ENCODE measurements at regions not wholly inside any gene's neighbourhood (a gene's known extent, or its start where the extent isn't known, plus 50 kb on each side); places are given as distances from the start of the nearest gene placed in this dataset.

- H3K27me3 ChIP-seq (ENCODE audit: low read depth, low read length): peaks cover 4% of the 10 kb centered on the region; the same call in 1 of the 2 replicates
- no peak overlapping the region for H3K4me3 ChIP-seq (ENCODE audit: low read length)
- TF ChIP-seq CTCF (IDR thresholded peaks at IDR 0.05; ENCODE audit: low read depth, low read length) (no peak), EZH2phosphoT487 (IDR thresholded peaks at IDR 0.05; ENCODE audit: low read depth) (no peak)
- no peak overlapping the region for H3K4me2 ChIP-seq (ENCODE audit: low read length)
- H3K9ac ChIP-seq (ENCODE audit: low read length): no peak overlapping the region
- no peak overlapping the region for H2AFZ ChIP-seq (ENCODE audit: low read depth, low read length)
- H3K4me1 ChIP-seq (ENCODE audit: low read length): peaks cover 4% of the 10 kb centered on the region; the same call in 1 of the 2 replicates
- no peaks in the 10 kb centered on the region for H3K79me2 ChIP-seq (ENCODE audit: low read length)
- H3K9me3 ChIP-seq (ENCODE audit: insufficient read depth, low read length): no peaks in the 10 kb centered on the region
- H3K27ac ChIP-seq (ENCODE audit: low read length): no peak overlapping the region
- no peaks in the 10 kb centered on the region for H3K36me3 ChIP-seq (replicated peaks; ENCODE audit: low read depth, low read length)
- no peaks in the 10 kb centered on the region for H4K20me1 ChIP-seq (ENCODE audit: insufficient read depth, low read length)
Measured at GRCh38 chr3:9301091-9301490, 51.6 kb upstream of the SRGAP3 start.

- H3K27me3 ChIP-seq (ENCODE audit: low read depth, low read length): peaks cover 4% of the 10 kb centered on the region; the same call in 1 of the 2 replicates
- no peaks in the 10 kb centered on the region for H3K79me2 ChIP-seq (ENCODE audit: low read length)
- no peaks in the 10 kb centered on the region for H3K36me3 ChIP-seq (replicated peaks; ENCODE audit: low read depth, low read length)
- peak overlapping the region; percentile 61; the same call in 1 of the 2 replicates for H3K4me2 ChIP-seq (ENCODE audit: low read length)
- H3K4me3 ChIP-seq (ENCODE audit: low read length): no peak overlapping the region
- H3K4me1 ChIP-seq (ENCODE audit: low read length): peaks cover 4% of the 10 kb centered on the region; the same call in 1 of the 2 replicates
- H3K27ac ChIP-seq (ENCODE audit: low read length): no peak overlapping the region
- no peak overlapping the region for H2AFZ ChIP-seq (ENCODE audit: low read depth, low read length)
- TF ChIP-seq CTCF (IDR thresholded peaks at IDR 0.05; ENCODE audit: low read depth, low read length) (no peak), EZH2phosphoT487 (IDR thresholded peaks at IDR 0.05; ENCODE audit: low read depth) (no peak)
- no peak overlapping the region for H3K9ac ChIP-seq (ENCODE audit: low read length)
- no peaks in the 10 kb centered on the region for H3K9me3 ChIP-seq (ENCODE audit: insufficient read depth, low read length)
- H4K20me1 ChIP-seq (ENCODE audit: insufficient read depth, low read length): no peaks in the 10 kb centered on the region
Measured at GRCh38 chr3:9301798-9302197, 52.4 kb upstream of the SRGAP3 start.

GRCh38 chr3:9302425-9303181, 53.2 kb upstream of the SRGAP3 start:
- Histone ChIP-seq H3K9me3 (ENCODE audit: insufficient read depth, low read length) (no peaks in the 10 kb centered on the region), H4K20me1 (ENCODE audit: insufficient read depth, low read length) (no peaks in the 10 kb centered on the region), H3K4me1 (ENCODE audit: low read length) (peaks cover 4% of the 10 kb centered on the region; the same call in 1 of the 2 replicates), H3K79me2 (ENCODE audit: low read length) (no peaks in the 10 kb centered on the region), H2AFZ (ENCODE audit: low read depth, low read length) (no peak overlapping the region), H3K27ac (ENCODE audit: low read length) (no peak overlapping the region), H3K4me2 (ENCODE audit: low read length) (peak overlapping the region; percentile 61), H3K4me3 (ENCODE audit: low read length) (peak overlapping the region; percentile 44), H3K9ac (ENCODE audit: low read length) (no peak overlapping the region), H3K27me3 (ENCODE audit: low read depth, low read length) (peaks cover 4% of the 10 kb centered on the region; the same call in 1 of the 2 replicates), H3K36me3 (replicated peaks; ENCODE audit: low read depth, low read length) (no peaks in the 10 kb centered on the region)
- peak; percentile 93 for TF ChIP-seq CTCF (IDR thresholded peaks at IDR 0.05; ENCODE audit: low read depth, low read length)
- no peak for TF ChIP-seq EZH2phosphoT487 (IDR thresholded peaks at IDR 0.05; ENCODE audit: low read depth)

- Histone ChIP-seq H3K9me3 (ENCODE audit: insufficient read depth, low read length) (no peaks in the 10 kb centered on the region), H3K27ac (ENCODE audit: low read length) (no peak overlapping the region), H3K4me3 (ENCODE audit: low read length) (no peak overlapping the region), H3K4me1 (ENCODE audit: low read length) (no peaks in the 10 kb centered on the region), H3K9ac (ENCODE audit: low read length) (no peak overlapping the region), H2AFZ (ENCODE audit: low read depth, low read length) (no peak overlapping the region), H4K20me1 (ENCODE audit: insufficient read depth, low read length) (no peaks in the 10 kb centered on the region), H3K79me2 (ENCODE audit: low read length) (no peaks in the 10 kb centered on the region), H3K36me3 (replicated peaks; ENCODE audit: low read depth, low read length) (no peaks in the 10 kb centered on the region), H3K27me3 (ENCODE audit: low read depth, low read length) (no peaks in the 10 kb centered on the region), H3K4me2 (ENCODE audit: low read length) (no peak overlapping the region)
- TF ChIP-seq EZH2phosphoT487 (IDR thresholded peaks at IDR 0.05; ENCODE audit: low read depth) (no peak), CTCF (IDR thresholded peaks at IDR 0.05; ENCODE audit: low read depth, low read length) (no peak)
Measured at GRCh38 chr3:9308298-9308990, 54.4 kb upstream of the THUMPD3 start.

All from OCI-LY3 (cell line).